Fibroblast of skin of right biceps (primary cell): ENCODE measurements at regions not wholly inside any gene's neighbourhood (a gene's known extent, or its start where the extent isn't known, plus 50 kb on each side); places are given as distances from the start of the nearest gene placed in this dataset.
A peak's percentile ranks its signal among the peaks of the same experiment; 100 is the strongest.
"Not testable (repeated sequence)": the region's sequence is repeated elsewhere in the genome, so short reads cannot be mapped to it uniquely, and the experiment has no call there.

Source experiments
- DNase-seq: peaks from one replicate; pipeline ENCODE4 v3.0.0-alpha.2; 2013

- DNase-seq: no peak
Measured at GRCh38 chr22:44650806-44651205, 51.2 kb upstream of the PRR5 start.

GRCh38 chr22:44648821-44649565 is 53.0 kb upstream of the PRR5 start:
- DNase-seq: peak; percentile 90

GRCh38 chr22:44648085-44648820 is 53.8 kb upstream of the PRR5 start:
- DNase-seq: peak; percentile 25

- DNase-seq: no peak
Measured at GRCh38 chr22:44647141-44647540, 54.9 kb upstream of the PRR5 start.

DNA sequence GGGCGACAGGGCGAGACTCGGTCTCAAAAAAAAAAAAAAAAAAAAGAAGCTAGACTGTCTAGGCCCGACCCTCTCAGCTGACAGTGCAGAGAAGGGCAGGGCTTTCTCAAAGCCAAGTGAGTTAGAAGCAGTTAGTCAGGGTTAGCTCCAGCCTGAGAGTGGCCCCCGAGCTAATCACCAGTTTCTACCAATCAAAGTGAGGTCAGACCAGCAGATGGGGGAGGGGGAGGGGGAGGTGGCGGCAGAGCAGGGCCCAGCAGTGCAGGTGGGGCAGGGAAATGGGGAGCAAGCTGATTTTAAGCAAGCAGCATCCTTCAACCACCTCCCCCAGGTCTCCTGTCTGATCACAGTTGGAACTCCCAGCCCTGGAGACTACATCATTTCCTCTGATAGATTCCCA is 55.3 kb upstream of the PRR5 start:
- no peak for DNase-seq

DNA sequence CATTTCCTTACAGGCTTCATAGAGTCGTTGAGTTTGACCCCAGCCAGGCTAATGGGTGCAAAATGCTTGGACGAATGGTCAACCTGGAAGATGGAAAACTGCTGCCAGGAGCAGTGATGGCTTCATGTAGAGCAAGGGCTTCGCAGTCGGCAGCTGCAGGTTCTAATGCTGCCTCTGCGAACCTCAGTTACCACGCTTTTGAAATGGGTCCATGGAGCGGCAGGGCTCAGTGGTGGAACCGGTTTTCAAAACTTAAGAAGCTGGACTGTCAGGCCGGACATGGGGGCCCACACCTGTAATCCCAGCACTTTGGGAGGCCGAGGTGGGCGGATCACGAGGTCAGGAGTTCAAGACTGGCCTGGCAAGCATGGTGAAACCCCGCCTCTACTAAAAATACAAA is 55.9 kb upstream of the PRR5 start:
- DNase-seq: no peak

DNA sequence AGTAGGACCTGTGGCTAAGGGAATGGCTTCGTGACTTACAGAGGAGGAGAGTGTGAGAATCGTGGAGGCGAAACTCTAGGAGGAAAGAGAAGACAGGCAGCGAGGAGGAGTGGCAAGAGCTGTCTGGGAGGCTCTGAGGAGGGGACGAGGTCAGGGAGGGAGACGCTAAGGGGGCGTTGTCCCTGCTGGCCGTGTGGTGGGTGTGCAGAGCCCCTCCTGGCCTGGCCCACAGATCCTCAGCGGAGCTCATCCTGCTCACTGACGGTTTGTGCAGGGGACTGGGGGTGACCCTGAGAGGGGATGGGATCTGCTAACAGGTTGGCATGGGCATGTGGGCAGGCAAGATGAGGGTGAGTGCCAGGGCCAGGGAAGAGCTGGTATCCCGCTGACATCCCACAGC is 56.5 kb upstream of the PRR5 start:
- DNase-seq: no peak

GRCh38 chr22:44645083-44645482 is 56.9 kb upstream of the PRR5 start:
- DNase-seq: no peak

DNA sequence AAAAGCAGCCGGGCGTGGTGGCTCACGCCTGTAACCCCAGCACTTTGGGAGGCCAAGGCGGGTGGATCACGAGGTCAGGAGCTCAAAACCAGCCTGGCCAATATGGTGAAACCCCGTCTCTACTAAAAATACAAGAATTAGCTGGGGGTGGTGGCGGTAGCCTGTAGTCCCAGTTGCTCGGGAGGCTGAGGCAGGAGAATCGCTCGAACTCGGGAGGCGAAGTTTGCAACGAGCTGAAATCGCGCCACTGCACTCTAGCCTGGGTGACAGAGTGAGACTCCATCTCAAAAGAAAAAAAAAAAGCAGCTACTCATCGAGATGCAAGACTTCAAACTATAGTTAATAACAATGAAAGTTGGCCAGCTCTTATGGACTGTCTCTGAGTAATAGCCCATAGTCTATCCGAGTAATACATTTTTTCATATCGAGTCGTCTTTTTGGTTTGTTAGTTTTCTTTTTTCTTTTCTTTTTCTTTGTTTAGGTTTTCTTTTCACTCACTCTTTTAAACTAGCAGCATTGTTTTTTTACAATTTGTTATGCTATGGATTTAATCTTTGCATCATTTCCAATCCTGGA is 58.4 kb upstream of the PRR5 start:
- peak; percentile 55 for DNase-seq

DNA sequence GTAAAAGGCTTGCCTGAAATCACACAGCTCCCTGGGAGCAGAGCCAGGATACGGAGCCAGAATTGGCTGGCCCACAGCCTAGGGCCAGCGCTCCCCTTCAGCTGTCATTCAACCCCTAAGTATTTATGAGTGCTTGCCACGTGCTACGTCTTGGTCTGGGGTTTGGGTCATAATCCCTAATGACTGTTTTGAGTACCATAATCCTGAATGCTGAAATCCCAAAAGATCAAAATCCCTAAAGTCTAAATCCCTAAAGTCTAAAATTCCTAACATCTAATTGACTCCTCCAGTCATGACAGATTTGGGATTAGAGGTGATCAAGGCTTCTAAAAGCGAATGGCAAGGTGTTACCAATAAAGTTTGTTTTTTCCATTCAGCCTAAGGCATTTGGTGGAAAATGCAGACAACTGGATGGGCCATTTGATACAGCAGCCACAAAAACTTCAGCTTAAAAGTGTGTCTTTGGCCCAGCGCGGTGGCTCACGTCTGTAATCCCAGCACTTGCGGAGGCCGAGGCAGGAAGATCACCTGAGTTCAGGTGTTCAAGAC is 59.8 kb upstream of the PRR5 start:
- no peak for DNase-seq

GRCh38 chr22:44640618-44641155 is 61.3 kb upstream of the PRR5 start:
- DNase-seq: no peak

DNA sequence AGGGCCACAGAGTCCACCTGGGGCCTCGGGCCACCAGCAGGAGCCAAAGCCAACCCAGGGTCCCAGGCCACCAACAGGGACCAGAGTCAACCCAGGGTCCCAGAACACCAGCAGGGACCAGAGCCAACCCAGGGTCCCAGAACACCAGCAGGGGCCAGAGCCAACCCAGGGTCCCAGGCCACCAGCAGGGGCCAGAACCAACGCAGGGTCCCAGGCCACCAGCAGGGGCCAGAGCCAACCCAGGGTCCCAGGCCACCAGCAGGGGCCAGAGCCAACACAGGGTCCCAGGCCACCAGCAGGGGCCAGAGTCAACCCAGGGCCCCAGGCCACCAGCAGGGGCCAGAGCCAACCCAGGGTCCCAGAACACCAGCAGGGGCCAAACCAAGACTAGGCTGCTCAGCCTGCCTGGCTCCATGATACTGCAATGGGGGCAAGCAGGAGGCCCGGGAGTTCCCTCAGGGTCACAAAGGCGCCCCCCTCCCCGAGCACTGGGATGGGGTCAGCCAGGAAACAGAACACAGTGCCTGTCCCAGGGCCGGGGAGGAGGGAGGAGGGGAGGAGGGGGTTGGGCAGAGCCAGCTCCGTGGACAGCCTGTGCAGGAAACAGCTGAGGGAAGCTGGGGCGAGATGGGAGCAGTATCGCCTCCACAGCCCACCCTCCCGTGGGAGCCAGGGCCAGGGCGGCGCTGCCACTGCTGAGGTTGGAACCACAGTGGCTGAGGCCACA is 62.0 kb upstream of the PRR5 start:
- no peak for DNase-seq

DNA sequence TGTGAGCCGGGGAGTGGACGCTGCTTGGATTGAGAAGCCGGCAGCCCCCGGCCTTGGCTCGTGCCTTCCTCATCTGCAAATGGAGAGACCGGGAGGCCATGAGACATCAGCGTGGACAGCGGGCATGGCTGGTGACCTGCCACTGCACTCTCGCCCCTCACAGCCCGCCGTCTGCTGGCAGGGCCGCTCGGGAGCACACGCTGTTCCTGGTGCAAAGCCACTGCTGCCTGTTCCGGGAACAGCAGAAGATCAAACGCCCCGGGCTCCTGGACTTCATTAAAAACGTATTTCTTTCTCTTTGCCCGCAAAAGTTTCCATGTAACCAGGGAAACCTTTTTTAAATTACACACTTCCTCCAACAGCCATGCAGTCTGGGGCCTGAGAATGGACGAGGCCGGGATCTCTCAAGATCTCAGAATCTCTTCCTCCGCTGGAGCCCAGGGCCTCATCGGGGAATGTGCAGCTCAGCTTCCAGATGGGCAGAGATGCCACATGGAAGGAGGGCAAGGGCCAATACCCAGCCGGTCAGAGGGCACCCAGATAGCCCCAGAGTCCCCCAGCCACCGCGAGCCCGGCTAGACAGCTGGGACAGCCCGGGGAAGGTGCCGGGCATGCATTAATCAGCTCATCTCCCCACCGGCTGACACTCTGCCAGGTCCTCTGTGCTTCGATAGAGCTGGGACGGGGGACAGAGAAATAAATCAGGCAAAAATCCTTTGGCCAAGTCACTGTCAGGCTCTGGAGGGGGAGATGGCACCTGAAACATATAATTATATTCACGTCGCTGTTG is 62.8 kb upstream of the PRR5 start:
- DNase-seq: peak; percentile 53

DNA sequence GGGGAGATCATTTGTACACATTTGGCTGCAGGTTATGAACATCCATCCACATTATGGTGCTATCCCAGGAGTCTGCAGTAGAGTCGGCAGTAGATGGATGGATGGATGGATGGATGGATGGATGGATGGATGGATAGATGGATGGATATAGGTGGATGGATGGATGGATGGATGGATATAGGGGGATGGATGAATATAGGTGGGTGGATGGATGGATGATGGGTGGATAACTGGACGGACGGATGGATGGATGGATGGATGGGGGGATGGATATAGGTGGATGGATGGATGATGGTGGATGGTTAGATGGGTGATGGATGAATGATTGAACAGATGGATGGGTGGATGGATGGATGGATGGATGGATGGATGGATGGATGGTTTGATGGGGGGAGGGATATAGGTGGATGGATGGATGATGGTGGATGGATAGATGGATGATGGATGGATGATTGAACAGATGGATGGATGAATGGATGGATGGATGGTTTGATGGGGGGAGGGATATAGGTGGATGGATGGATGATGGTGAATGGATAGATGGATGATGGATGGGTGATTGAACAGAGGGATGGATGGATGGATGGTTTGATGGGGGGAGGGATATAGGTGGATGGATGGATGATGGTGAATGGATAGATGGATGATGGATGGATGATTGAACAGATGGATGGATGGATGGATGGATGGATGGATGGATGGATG is 65.3 kb upstream of the PRR5 start:
- DNase-seq: not testable (repeated sequence)

DNA sequence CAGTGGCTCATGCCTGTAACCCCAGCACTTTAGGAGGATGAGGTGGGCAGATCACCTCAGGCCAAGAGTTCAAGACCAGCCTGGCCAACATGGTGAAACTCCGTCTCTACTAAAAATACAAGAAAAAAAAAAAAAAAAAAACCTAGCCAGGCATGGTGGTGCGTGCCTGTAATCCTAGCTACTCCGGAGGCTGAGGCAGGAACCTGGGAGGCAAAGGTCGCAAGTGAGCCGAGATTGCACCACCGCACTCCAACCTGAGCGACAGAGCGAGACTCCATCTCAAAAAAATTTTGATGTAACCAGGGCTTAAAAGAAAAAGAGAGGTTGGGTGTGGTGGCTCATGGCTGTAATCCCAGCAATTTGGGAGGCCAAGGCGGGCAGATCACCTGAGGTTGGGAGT is 66.4 kb upstream of the PRR5 start:
- DNase-seq: not testable (repeated sequence)

DNA sequence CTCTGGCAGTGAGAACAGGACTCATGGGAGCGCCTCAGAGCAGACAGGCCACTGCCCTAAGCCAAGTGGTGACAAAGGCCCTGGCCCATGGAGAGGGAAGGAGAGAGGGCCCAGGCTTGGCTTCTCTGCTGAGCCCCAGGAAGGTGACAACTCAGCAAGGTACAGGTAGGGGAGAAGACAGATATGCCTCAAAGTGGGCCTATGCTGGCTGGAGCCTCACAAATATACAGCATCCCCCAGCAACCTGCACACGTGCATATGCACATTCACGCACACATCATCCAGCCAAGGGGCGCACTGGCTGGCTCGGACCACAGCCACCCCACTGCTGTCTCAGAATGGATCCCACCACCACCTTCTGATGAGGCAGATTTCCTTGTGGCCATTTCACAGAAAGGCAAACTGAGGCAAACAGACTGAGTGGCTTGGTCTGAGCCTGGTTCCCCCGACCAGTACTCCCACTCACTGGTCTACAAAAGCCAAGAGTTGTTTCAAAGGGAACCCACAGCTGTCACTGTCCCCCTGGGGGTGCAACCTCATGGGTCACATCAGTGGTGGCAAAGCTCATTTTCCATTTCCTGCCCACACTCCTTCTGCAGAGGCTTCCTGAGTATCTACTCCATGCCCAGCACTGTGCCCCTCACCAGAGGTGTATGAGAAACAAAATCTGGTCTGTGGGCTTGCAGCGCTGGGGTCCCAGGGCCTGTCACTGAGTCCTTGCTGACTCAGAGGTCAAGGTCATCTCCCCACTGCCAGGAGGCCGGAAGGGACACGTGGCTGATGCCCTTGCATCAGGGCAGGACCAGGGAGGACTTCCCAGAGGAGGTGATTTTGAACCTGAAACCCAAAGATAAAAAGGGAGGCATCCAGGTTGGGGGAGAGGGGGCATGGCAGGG is 67.3 kb upstream of the PRR5 start:
- DNase-seq: no peak

DNA sequence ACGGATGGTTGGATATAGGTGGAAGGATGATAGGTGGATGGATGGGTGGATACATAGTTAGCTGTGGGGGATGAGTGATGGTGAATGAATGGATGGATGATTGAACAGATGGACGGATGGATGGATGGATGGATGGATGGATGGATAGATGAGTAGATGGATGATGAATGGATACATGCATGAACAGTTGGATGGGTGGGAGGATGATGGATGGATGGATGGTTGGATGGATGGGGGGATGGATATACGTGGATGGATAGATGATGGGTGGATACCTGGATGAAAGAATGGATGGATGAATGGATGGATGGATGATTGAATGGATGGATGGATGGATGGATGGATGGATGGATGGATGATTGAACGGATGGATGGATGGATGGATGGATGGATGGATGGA is 68.4 kb upstream of the PRR5 start:
- no peak for DNase-seq

DNA sequence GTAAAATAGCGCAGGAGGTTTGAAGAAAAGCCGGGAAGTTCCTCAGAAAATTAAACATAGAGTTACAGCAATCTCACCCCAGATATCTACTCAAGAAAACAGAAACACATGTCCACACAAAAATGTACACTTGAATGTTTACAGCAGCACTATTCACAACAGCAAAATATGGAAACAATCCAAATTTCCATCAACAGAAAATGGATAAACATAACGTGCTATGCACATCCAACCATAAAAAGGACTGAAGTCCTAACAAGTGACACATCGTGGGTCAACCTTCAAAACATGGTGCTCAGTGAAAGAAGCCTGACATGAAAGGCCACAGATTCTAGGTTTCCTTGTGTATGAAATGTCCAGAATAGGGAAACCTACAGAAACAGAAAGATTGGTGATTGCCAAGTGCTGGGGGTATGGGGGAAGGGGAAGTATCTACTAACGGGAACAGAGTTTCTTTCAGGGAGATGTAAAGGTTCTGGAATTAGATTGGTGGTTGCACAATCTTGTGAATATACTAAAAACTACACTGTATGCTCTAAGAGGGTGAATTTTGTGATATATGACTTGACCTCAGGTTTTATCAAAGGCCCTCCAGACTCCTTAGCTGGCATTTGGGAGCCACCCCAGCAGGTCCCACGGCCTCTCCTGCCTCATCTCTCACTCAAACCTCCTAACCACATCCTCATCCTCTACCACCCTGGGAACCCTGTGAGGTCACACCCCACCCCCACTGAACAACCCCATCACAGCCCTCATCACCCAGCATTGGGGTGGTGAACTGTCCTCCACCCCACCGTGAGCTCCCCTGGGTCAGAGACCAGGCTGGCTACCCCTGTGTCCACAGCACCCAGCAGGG is 69.2 kb upstream of the PRR5 start:
- DNase-seq: no peak

GRCh38 chr22:44630826-44631225 is 71.2 kb upstream of the PRR5 start:
- no peak for DNase-seq
